Stomach (tissue), 4 donors: ENCODE measurements at regions not wholly inside any gene's neighbourhood (a gene's known extent, or its start where the extent isn't known, plus 50 kb on each side); places are given as distances from the start of the nearest gene placed in this dataset.

Source experiments
- CTCF ChIP-seq, 7 experiments: fragments of 450-650 bp in 4 of 7; fragments of 200-600 bp in 3 of 7; sonication (generic) in 3 of 7; IDR thresholded peaks; one replicate each; pipeline ENCODE4 v1.5.1; 2016 to 2019; ENCODE audit warnings: antibody characterized with exemption in 7 of 7, control low read depth in 2 of 7, mild to moderate bottlenecking in 1 of 7
- EP300 ChIP-seq: sonication (generic); formaldehyde crosslinking; IDR thresholded peaks from one replicate; pipeline ENCODE4 v1.6.1; 2017; ENCODE audit warnings: antibody characterized with exemption
- POLR2A ChIP-seq, 4 donors: fragments of 450-650 bp; IDR thresholded peaks; one replicate each; pipeline ENCODE4 v1.6.1; 2016; ENCODE audit warnings: antibody characterized with exemption in 4 of 4, control low read depth in 2 of 4, mild to moderate bottlenecking in 1 of 4, moderate library complexity in 1 of 4

GRCh38 chr1:184199036-184199435 lies 147.5 kb downstream of the TSEN15 start:
- TF ChIP-seq POLR2A (IDR thresholded peaks at IDR 0.05) = no peak
- no peak for TF ChIP-seq CTCF (IDR thresholded peaks at IDR 0.05)
- TF ChIP-seq EP300 = no peak
